ENCODE measurements at regions not wholly inside any gene's neighbourhood (a gene's known extent, or its start where the extent isn't known, plus 50 kb on each side); places are given as distances from the start of the nearest gene placed in this dataset.

DNA sequence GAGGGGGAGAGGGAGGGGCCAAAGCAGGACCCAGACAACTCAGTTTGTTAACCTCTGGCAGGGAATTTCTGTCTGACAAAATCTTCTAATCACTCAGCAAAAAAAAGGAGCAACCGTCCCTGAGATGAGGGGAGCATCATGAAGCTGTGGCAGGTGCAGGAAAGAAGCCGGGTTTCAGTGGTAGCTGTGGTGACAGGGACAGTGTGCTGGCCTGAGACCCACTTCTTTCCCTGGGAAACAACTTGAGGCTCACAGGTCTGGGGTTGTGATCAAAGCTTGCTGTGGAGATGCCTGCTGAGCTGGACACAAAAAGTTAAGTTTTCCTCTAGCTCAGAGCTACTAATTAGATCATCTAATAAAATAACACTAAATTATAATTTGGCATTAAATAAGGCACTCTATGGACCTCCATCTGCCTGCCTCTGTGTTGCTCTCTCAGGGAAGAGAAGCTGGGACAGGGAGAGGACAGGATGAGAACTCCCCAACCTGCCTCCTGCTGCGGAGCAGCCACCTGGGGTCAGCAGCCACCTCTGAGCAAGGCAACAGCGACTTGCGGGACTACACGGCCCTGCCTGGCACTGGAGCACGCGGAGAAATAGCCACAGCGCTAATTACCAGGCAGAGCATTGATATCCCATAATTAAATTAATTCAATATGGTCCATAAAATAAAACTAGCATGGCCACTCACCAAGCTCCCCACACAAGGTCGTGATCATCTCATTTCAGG lies 104.6 kb upstream of the TEX51 start:
- H2AFZ ChIP-seq (replicated peaks): no peak overlapping the region
- H3K4me3 Mint-ChIP-seq: no peak overlapping the region

DNA sequence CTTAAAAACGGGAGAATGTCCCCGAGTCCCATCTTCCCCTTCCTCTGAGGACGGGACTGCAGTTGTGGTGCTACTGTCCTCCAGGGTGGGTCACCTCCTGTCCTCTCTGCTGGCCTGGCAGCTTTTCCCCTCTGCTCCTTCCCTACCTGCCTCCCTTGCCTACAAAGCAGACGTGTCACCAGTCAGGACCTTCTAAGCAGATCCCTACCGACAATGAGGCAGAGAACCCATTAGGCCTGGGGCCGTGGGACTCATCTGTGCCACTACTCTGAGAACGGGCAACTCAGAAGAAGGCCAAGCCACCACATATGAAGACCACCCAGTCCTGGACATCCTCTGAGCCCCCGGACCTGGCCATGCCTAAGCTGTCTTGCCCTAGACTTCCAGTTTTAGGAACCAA lies 103.0 kb upstream of the TEX51 start:
- Histone ChIP-seq H2AFZ (replicated peaks) (no peak overlapping the region), H4K20me1 (ENCODE audit: low read depth) (no peaks in the 10 kb centered on the region), H3K4me2 (no peak overlapping the region), H3K4me1 (no peaks in the 10 kb centered on the region), H3K36me3 (no peaks in the 10 kb centered on the region), H3K4me3 (no peak overlapping the region), H3K9me3 (ENCODE audit: low read depth) (no peaks in the 10 kb centered on the region), H3K79me2 (ENCODE audit: low read depth) (no peaks in the 10 kb centered on the region), H3F3A (ENCODE audit: low read depth) (no peaks in the 10 kb centered on the region), H3K9ac (no peak overlapping the region), H3K27me3 (no peaks in the 10 kb centered on the region), H3K27ac (no peak overlapping the region)
- no peaks in the 10 kb centered on the region for H3K36me3 Mint-ChIP-seq
- no peak overlapping the region for H3K27ac Mint-ChIP-seq
- peaks cover 3% of the 10 kb centered on the region for H3K9me3 Mint-ChIP-seq
- no peak for TF ChIP-seq EZH2phosphoT487 (IDR thresholded peaks at IDR 0.05)
- no peak for DNase-seq (ENCODE audit: low spot score)
- peaks cover 2% of the 10 kb centered on the region for H3K27me3 Mint-ChIP-seq (ENCODE audit: insufficient read depth, low read depth)
- H3K4me3 Mint-ChIP-seq: no peak overlapping the region
- peaks cover 8% of the 10 kb centered on the region for H3K4me1 Mint-ChIP-seq

More for the DNA sequence above, 104.6 kb upstream of the TEX51 start:
- H3K27ac ChIP-seq: no peak overlapping the region
- no peak for DNase-seq (ENCODE audit: low spot score)
- Mint-ChIP-seq H3K27ac (no peak overlapping the region), H3K36me3 (no peaks in the 10 kb centered on the region), H3K4me1 (peaks cover 8% of the 10 kb centered on the region), H3K9me3 (peaks cover 3% of the 10 kb centered on the region), H3K27me3 (ENCODE audit: insufficient read depth, low read depth) (peaks cover 2% of the 10 kb centered on the region)
- no peaks in the 10 kb centered on the region for H3K9me3 ChIP-seq (ENCODE audit: low read depth)
- no peaks in the 10 kb centered on the region for H4K20me1 ChIP-seq (ENCODE audit: low read depth)
- no peaks in the 10 kb centered on the region for H3K36me3 ChIP-seq
- no peaks in the 10 kb centered on the region for H3K79me2 ChIP-seq (ENCODE audit: low read depth)
- H3K9ac ChIP-seq: no peak overlapping the region
- H3K27me3 ChIP-seq: no peaks in the 10 kb centered on the region
- H3K4me3 ChIP-seq: no peak overlapping the region
- TF ChIP-seq, protein P1, sequence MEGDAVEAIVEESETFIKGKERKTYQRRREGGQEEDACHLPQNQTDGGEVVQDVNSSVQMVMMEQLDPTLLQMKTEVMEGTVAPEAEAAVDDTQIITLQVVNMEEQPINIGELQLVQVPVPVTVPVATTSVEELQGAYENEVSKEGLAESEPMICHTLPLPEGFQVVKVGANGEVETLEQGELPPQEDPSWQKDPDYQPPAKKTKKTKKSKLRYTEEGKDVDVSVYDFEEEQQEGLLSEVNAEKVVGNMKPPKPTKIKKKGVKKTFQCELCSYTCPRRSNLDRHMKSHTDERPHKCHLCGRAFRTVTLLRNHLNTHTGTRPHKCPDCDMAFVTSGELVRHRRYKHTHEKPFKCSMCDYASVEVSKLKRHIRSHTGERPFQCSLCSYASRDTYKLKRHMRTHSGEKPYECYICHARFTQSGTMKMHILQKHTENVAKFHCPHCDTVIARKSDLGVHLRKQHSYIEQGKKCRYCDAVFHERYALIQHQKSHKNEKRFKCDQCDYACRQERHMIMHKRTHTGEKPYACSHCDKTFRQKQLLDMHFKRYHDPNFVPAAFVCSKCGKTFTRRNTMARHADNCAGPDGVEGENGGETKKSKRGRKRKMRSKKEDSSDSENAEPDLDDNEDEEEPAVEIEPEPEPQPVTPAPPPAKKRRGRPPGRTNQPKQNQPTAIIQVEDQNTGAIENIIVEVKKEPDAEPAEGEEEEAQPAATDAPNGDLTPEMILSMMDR (IDR thresholded peaks at IDR 0.05): peak; percentile 6
- TF ChIP-seq EZH2phosphoT487 (IDR thresholded peaks at IDR 0.05) (no peak), EZH2 (IDR thresholded peaks at IDR 0.05) (no peak)
- no peak overlapping the region for H3K4me2 ChIP-seq
- no peaks in the 10 kb centered on the region for H3F3A ChIP-seq (ENCODE audit: low read depth)
- H3K4me1 ChIP-seq: no peaks in the 10 kb centered on the region

GRCh38 chr2:126796931-126797621 lies 101.6 kb upstream of the TEX51 start:
- no peak overlapping the region for H3K4me3 ChIP-seq
- no peaks in the 10 kb centered on the region for H3F3A ChIP-seq (ENCODE audit: low read depth)
- H3K79me2 ChIP-seq (ENCODE audit: low read depth): no peaks in the 10 kb centered on the region
- H3K9me3 Mint-ChIP-seq: peaks cover 3% of the 10 kb centered on the region
- H3K4me2 ChIP-seq: no peak overlapping the region
- H4K20me1 ChIP-seq (ENCODE audit: low read depth): no peaks in the 10 kb centered on the region
- no peak for DNase-seq (ENCODE audit: low spot score)
- H3K9me3 ChIP-seq (ENCODE audit: low read depth): no peaks in the 10 kb centered on the region
- H3K4me1 ChIP-seq: peaks cover 5% of the 10 kb centered on the region
- H3K27ac ChIP-seq: no peak overlapping the region
- H3K36me3 Mint-ChIP-seq: no peaks in the 10 kb centered on the region
- no peak overlapping the region for H3K27ac Mint-ChIP-seq
- no peaks in the 10 kb centered on the region for H3K36me3 ChIP-seq
- peaks cover 8% of the 10 kb centered on the region for H3K4me1 Mint-ChIP-seq
- H3K4me3 Mint-ChIP-seq: no peak overlapping the region
- TF ChIP-seq, protein P1 (IDR thresholded peaks at IDR 0.05): no peak
- TF ChIP-seq EZH2phosphoT487 (IDR thresholded peaks at IDR 0.05) (no peak), EZH2 (IDR thresholded peaks at IDR 0.05) (no peak)
- peaks cover 2% of the 10 kb centered on the region for H3K27me3 Mint-ChIP-seq (ENCODE audit: insufficient read depth, low read depth)
- no peak overlapping the region for H2AFZ ChIP-seq (replicated peaks)
- no peaks in the 10 kb centered on the region for H3K27me3 ChIP-seq
- no peak overlapping the region for H3K9ac ChIP-seq
